ENCODE measurements at regions not wholly inside any gene's neighbourhood (a gene's known extent, or its start where the extent isn't known, plus 50 kb on each side); places are given as distances from the start of the nearest gene placed in this dataset.
"Not testable (repeated sequence)": the region's sequence is repeated elsewhere in the genome, so short reads cannot be mapped to it uniquely, and the experiment has no call there.

DNA sequence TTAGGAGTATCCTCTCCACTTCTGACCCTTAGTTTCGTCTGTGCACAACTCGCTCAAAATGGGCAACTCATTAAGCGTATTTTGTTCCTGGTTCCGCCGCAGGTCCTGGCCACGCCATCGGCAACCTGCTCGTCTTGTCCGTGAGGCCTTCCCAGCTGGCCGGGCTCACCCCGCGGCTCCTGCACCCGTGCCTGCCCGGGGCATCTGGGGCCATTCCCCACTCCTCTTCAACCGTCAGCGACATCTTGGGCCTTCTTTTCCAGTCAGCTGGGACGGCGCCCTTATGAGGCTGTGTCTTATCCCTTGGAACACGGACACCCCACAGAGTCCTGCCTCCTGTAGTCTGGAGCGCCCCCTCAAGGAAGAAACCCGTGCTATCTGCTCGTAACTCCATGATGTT lies 271.9 kb upstream of the NRSN1 start:
- DNase-seq, result not testable (repeated sequence)

DNA sequence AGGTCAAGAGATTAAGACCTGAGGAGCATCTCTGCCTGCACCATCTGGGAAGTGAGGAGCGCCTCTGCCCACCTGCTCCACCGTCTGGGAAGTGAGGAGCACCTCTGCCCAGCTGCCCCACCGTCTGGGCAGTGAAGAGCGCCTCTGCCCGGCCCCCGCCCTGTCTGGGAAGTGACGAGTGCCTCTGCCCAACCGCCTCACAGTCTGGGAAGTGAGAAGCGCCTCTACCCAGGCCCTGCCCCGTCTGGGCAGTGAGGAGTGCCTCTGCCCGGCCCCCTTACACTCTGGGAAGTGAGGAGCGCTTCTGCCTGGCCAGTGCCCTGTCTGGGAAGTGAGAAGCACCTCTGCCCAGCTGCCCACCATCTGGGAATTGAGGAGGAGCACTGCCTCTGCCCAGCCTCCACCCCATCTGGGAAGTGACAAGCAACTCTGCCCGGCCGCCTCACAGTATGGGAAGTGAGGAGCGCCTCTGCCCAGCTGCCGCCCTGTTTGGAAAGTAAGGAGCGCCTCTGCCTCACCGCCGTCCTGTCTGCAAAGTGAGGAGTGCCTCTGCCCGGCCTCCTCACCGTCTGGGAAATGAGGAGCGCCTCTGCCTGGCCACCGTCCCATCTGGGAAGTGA lies 270.4 kb upstream of the NRSN1 start:
- no peak for DNase-seq

DNA sequence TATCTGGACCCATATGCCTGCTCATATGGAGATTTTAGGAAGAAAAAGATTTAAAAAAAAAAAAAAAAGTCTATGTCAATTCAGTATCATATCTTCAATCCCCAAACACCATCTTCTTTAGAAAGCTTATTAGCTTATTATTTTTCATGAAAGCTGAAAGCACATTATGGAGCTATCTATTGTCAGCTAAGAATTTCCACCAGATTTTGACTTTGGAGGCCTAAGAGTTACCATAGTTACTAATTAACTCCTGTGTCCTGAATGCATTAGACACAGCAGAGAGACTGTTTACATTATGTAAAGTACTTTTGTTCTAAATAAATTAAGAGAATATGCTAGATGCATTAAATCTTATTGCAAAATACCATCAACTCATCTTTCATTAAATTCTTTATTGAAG lies 255.5 kb upstream of the NRSN1 start:
- DNase-seq, result no peak

DNA sequence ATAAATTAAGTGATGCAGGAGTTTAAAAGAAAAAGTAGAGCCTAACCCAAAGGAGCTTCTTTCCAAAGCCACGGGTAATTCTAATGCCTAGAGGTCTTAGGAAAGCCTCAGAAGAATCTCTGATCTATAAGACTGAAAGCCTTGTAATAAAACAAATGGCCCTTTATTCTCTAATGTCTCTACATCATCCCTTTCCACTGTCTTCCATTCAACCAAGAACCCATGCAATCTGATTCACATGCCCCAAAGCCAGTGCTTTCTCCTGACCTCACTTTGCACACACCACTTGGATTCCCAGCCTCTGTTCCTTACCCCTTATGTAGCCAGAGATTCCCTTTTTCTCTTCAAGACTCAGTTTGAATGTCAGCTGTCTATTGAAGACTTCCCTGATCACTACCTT lies 252.9 kb upstream of the NRSN1 start:
- no peak for DNase-seq

DNA sequence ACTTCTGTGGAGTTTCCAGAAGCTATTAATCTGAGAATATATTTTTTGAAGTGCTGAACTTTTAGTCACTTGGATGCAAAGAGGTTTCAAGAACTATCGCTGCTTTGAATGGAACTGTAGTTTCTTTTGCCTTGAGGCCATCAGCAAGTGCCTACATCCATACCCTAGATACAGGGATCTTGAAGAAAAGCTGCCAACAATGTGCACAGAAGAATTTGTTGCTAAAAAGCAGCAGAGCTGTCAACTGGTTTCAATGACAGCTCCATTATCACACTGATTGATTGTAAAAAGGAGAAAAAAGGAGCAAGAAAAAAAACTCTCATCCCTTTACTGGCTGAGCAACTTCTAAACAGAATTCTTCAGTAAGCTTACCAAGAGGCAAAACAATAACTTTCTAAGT lies 251.0 kb upstream of the NRSN1 start:
- no peak for DNase-seq

DNA sequence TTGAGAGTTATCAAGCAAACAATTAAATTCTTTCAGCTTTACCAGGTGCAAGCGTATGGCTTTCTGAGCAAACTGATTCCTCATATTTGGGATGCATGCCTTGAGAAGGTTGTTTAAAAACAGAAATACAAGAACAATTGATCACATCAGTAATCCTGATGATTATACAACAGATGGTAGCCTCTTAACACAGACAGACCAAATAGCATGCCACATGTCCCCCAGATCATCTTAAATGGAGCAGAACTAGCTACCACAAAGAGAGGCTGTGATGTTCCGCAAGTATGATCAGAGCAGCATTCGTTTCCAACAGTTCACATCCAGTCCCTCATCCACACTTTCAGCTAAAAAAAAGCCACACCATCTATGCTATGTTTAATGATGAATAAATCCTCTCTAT lies 246.2 kb upstream of the NRSN1 start:
- no peak for DNase-seq

DNA sequence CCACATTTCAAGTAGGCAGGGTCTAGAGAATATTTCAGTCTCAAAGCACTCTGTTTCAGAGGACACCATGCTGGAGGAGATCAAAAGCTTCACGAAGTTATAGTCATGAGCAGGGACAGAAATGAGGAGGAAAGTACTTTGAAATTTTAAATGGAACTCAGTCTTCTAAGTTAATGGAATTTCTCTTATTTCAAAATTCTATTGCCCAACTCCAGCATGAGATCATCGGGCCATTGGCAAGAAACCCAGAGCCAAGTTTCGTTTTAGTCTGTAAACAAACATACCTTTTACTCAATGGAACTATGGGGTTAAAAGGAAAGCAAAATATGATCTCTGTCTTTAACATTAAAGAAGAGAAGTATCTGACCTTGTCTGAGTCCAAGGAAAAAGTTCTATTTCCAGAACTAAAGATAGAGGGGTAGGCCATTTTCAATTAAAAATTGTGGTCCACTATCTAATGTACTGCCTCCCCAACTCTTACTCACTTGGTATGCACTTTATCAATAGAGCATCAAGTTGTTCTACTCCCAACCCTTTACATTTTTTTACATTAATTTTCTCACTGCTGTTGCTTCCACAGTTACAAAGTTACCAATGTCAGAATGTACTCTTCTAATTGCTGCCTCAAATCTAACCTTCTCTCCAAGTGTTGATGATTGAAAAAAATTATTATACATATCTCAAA lies 235.3 kb upstream of the NRSN1 start:
- DNase-seq, result no peak

DNA sequence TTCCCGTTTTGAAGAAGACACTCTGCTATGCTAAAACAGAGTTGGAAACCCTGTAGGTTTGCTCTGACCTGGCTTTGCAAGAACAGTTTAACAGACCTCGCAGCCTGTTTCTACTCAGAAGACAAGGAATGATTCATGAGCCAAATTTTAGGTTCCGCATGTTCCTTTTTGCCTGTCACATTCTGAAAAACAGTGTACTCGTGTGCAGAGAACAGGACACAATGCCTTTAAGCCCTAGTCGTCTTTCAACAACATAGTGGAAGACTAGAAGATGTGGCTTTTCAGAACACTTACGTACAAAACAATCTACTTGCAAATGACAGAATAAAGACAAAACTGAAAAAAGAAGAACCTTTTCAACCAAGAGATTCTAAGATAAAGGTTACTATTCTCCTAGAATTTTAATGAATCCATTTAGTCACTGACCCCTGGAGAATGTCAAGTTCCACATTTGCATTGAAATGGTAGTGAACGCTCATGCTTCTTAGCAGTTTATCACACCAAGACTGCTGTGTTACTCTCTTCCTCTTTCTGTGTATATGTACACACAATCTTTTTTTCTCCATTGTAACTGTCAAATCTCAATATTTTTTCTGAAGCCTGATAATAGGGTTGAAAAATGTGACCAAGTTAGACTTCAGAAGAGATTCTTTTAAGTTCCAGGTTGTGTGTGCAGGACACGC lies 220.7 kb upstream of the NRSN1 start:
- no peak for DNase-seq

DNA sequence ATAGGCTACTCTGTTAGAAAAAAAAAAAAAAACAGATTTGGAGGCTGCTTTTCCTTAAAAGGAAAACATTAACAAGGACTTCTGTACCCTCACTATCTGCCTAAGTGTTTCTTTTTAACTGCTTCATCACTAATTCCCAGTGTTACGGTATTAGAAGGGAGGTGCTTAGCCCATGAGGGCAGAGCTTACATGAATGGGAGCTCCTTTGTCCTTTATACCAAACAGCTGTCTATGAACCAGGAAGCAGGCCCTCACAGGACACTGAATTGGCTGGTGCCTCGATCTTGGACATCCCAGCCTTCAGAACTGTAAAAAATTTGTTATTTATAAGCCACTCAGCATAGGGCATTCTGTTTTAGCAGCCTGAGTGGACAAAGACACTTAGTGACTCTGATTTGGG lies 215.6 kb upstream of the NRSN1 start:
- DNase-seq, result no peak

DNA sequence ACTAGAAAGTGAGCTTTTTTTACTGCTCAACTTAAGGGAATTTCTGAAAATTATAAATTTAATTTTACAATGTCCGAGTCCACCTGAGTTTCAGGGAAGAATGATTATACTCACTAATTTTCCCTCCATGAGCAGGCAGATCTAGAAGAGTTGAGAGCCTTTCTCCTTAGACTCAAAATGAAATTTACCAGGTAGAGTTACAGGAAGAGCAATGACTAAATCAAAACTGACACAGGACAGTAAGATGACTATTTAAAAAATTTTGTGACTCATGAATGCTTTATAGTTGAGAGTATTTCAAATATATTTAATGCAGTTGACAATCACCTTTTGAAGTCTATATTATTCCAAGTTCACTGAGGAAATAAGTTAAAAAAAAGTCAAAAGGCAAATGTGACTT lies 198.1 kb upstream of the NRSN1 start:
- DNase-seq, result no peak

DNA sequence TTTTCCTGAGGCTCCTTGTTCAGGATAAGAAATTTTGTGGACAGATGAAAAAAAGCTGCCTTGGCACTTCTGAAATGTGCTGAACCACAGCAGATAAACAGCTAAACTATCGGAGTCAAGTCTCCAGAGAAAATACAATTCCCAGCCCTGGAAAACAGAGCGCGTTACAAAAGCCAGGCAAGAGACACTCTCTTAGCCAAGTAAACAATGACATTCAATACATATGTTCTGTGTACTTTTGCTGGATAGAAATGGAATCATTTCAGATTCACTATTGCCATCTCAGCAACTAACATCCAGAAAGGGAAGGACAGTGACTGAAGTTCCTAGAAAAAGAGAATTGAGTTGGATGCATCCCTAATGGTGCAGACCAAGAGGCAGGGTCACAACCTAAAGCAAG lies 196.8 kb upstream of the NRSN1 start:
- DNase-seq, result no peak

DNA sequence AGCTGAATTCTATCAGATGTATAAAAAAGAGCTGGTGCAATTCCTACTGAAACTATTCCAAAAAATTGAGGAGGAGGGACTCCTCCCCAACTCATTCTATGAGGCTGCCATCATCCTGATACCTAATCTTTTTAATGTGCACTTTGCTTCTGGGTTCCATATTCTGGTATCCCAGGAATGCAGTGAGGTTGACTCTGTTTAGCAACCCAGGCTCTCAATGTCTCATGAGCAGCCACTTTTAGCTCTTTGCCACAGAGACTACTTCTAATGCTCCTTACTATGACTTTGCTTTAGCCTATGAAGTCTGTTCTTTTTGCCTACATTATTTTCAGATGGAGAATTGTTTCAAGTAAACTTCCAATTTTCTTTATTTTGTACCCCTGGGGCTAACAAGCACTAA lies 185.5 kb upstream of the NRSN1 start:
- DNase-seq, result no peak

DNA sequence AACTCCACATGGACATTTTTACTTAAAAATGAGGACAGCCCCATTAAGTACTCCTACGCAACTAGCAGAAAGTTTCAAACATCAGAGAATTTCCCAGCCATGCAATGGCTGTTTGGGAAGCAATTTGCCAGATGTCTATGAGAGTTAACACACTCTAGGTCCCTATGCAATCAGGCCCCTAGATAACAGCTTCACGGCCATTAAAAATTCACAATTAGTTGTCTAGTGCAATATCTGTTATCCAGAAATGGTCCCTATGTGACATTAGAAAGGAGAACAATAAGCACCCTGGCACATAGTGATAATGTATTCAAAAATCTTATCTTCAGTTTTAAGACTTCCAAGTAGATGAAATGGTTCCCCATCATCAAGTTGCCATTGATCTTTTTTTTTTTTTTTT lies 174.3 kb upstream of the NRSN1 start:
- no peak for DNase-seq

DNA sequence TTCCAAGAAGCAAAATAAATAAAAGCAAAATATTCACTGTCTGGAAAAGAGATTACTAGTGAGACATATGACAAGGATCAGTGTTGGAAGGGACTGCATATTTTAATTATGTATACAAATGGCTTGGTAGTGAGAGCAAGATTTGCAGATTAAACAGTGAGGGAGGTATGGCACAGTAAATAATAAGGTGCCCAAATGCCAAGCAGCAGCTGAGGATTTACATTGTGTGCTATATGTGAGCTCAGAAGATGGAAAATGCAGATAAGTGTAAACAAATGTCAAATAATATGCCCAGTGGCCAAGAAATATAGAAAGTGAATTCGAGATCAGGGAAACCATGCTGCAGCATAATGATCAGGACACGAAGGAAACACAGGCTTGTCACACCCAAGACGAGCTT lies 173.8 kb upstream of the NRSN1 start:
- no peak for DNase-seq

DNA sequence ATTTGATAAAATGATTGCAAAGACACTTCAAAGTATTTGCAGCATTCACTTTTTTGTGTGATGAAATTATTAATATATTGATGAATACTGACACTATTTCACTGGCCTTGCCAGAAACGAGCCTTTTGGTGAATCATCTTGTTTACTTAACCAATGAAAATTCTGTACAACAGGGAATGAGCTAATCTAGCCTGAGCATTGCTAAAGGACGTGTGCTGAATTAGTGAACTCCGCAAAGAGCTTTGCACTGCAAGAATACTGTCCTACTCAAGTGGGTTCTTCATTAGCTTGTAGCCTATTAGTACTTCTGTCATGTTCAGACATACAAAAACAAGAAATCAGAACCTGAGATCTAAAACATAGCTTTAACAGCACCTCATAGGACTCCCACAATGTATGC lies 172.0 kb upstream of the NRSN1 start:
- DNase-seq, result no peak

DNA sequence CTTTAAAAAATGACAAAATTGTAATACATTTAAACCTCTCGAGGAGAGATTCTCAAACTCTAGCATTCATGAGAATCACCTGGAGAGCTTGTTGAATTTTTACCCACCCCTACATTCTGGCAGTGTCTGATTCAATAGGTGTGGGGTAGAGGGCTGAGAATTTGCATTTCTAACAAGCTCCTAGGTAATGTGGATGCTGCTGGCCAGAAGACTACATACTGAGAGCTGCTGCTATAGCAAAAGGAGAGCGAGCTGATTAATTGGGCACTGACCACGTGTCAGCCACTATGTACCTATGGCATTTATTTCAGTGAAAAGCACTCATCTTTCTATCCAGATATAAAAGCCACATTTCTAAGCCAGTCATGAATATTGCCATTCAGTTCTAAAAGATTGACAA lies 169.0 kb upstream of the NRSN1 start:
- no peak for DNase-seq

DNA sequence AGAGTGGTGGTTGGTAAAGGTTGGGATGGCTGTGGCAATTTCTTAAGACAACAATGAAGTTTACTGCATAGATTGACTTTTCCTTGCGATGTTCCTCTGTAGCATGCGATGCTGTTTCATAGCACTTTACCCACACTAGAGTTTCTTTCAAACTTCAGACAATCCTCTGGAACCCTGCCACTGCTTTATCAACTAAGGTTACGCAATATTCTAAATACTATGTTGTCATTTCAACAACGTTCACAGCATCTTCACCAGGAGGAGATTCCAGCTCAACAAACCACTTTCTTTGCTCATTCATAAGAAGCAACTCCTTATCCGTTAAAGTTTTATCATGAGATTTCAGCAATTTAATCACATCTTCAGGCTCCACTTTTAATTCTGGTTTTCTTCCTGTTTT lies 161.2 kb upstream of the NRSN1 start:
- DNase-seq, result no peak

DNA sequence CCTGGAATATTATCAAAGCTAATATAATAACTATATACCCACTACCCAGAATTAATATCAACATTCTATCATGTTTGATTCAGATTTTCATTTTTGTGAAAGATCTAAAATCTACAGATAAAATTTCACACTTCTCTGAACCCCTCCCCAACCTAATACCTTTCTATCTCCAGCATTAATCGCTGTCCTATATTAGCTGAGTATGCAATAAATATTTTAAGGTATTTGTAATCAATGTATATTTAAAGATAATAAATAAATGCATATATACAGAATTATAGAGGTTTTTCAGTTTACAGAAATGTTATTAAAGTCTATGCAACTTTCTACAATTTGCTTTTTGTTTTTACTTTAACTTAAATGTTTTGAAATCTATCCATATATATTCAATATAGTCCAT lies 156.7 kb upstream of the NRSN1 start:
- no peak for DNase-seq

DNA sequence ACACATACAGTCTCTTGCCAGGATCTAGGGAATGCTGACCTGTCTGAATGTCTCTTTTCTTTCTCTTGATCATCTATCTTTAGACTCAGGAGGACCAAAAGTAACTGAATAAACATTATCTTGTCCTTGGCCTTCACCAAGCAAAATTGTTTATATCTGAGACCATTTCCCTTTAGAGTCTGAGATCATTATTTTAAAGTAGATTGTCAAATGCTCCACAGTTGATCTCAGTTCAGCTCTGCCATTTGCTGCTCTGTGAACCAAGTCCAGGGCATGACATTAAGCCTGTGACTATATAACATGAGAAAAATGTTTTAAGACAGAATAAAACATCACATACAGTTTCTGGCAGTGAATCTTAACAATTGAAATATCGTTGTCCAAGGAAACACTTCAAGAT lies 148.3 kb upstream of the NRSN1 start:
- no peak for DNase-seq

DNA sequence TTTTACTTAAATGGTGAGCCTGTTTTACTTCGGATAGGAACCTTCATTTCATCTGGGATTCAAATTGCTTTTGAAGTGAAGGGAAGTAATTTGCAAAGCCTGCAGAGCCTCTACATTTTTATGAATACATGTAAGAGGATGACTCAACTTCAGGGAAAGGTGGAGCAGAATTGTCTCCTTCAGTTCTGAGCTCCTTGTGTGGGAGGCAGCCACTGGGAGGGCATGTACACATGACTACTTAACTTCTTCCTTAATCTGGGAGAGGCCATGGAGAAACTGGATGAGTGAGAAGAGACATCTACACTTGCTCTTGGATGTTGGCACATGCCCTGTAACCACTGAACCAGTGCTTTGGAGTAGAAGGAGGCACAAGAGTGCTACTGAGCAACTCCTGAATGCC lies 145.1 kb upstream of the NRSN1 start:
- peak in 21 of 56 donors; percentile 1 to 56 (median 13) for DNase-seq

DNA sequence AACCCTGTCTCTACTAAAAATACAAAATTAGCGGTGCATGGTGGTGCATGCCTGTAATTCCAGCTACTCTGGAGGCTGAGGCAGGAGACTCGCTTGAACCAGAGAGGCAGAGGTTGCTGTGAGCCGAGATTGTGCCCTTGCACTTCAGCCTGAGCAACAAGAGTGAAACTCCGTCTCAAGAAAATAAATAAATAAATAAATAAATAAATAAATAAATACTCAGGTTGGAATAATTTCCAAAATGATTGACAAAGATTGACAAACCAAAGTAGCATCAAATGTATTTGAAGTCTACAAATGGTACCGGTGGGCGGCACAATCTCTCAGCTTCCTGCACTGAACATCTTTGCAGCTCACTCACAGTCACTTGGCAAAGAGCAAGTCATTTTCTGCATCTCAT lies 144.1 kb upstream of the NRSN1 start:
- no peak for DNase-seq

DNA sequence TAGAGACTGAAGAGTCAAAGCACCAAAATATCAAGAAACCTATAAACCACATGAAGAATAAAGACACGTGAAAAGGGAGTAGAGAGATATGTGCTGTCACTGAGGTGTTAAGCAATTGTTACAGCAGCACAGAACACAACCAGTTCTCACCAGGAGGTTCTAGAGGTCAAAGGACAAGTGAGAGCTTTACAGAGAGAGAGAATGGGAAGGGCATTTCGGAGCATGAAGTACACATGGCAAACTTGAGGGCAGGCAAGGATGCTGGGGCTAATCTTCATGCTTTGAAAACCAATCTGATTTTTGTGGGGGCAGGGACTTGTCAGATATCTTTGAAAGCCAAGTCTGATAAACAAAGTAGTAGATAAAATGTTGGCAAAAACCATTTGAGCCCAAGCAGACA lies 142.3 kb upstream of the NRSN1 start:
- no peak for DNase-seq

DNA sequence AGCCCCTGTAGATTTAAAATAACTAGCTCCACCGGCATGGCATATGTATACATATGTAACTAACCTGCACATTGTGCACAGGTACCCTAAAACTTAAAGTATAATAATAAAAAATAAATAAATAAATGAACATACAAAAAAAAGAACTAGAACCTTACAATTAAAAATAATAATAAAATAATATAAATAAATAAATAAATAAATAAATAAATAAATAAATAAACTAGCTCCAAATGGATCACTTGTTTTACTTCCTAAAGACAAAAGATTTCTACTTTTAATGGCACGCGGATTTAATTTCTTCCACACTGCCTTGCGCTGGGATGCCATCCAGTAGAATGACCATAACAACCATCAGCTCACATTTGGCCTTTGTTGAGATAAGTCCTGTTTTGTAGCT lies 141.0 kb upstream of the NRSN1 start:
- DNase-seq, result no peak

Measured in nucleus accumbens (tissue), 56 donors.